ENCODE measurements at regions not wholly inside any gene's neighbourhood (a gene's known extent, or its start where the extent isn't known, plus 50 kb on each side); places are given as distances from the start of the nearest gene placed in this dataset.

- TF ChIP-seq POLR2A (IDR thresholded peaks at IDR 0.05) (no peak), CTCF (IDR thresholded peaks at IDR 0.05) (no peak), EP300 (IDR thresholded peaks at IDR 0.05) (no peak), POLR2AphosphoS5 (IDR thresholded peaks at IDR 0.05) (no peak)
These were observed 75.6 kb upstream of the PKDCC start for GRCh38 chr2:41972179-41972578.

Data from sigmoid colon (tissue), 4 donors.